ENCODE measurements at regions not wholly inside any gene's neighbourhood (a gene's known extent, or its start where the extent isn't known, plus 50 kb on each side); places are given as distances from the start of the nearest gene placed in this dataset.

- TF ChIP-seq CTCF (IDR thresholded peaks at IDR 0.05) (no peak), POLR2A (IDR thresholded peaks at IDR 0.05) (no peak)
Measured at GRCh38 chr1:5580926-5581325, 411.3 kb downstream of the NPHP4 start.
